Heart left ventricle (tissue), 13 donors: ENCODE measurements at regions not wholly inside any gene's neighbourhood (a gene's known extent, or its start where the extent isn't known, plus 50 kb on each side); places are given as distances from the start of the nearest gene placed in this dataset.

ENCODE experiments used
- CTCF ChIP-seq, 12 donors: fragments of 200-600 bp; sonication (generic) in 4 of 12; IDR thresholded peaks; one replicate each; pipeline versions ENCODE4 v1.5.0 to v1.8.0; 2018 to 2022; ENCODE audit warnings: antibody characterized with exemption in 12 of 12, mild to moderate bottlenecking in 5 of 12
- POLR2A ChIP-seq, 2 donors: fragments of 450-650 bp; IDR thresholded peaks; one replicate each; pipeline ENCODE4 v1.6.1; 2017; ENCODE audit warnings: antibody characterized with exemption in 2 of 2, mild to moderate bottlenecking in 2 of 2, moderate library complexity in 2 of 2
- donor health status: ischemic (EF 13 %, LVEDD 7.1; RV severe dilation, severe dysfunction).
- donor health status: DM: no; HTN: yes; CAD: no.
- donor health status: DM: no; HTN: no; CAD: no.
- donor health status: ischemic (EF 25% LVEDD 6.9; RV normal size, moderate dysfunction).
- donor health status: ischemic (EF 25% LVEDD 5.7; RV mildly dilated, moderate dysfunction).
- donor health status: ischemic (EF 35%, LVEDD 5.7; RV mildly dilated, moderate dysfunction).
- donor health status: nonischemic (EF 11% LVEDD 7.7; RV severe dilation, severe dysfunction).
- donor health status: DM: yes; HTN: yes; CAD: no.
- donor health status: PGD.
- donor health status: ischemic (EF 29% LVEDD 5.4; RV normal size, mild dysfunction).
- donor health status: nonischemic (EF 23%, LVEDD 6.1; RV moderate dilation, normal function).

- TF ChIP-seq CTCF (IDR thresholded peaks at IDR 0.05) (no peak), POLR2A (IDR thresholded peaks at IDR 0.05) (no peak)
These were observed 255.8 kb upstream of the ZFP42 start for GRCh38 chr4:187739771-187740170.
